Parathyroid adenoma (tissue), 2 donors: ENCODE measurements at regions not wholly inside any gene's neighbourhood (a gene's known extent, or its start where the extent isn't known, plus 50 kb on each side); places are given as distances from the start of the nearest gene placed in this dataset.

Experiments used
- H2AFZ ChIP-seq: fragments of 300-600 bp; sonication (generic); one replicate; pipeline ENCODE4 v1.7.0; 2017; ENCODE audit warnings: antibody characterized with exemption, mild to moderate bottlenecking
- H3K27ac ChIP-seq: fragments of 300-600 bp; sonication (generic); one replicate; pipeline ENCODE4 v1.7.0; 2017
- H3K27me3 ChIP-seq: fragments of 300-600 bp; sonication (generic); one replicate; pipeline ENCODE4 v1.7.0; 2017; ENCODE audit warnings: low read length; ENCODE audit not compliant: control insufficient read depth, insufficient read depth
- H3K36me3 ChIP-seq: fragments of 300-600 bp; sonication (generic); one replicate; pipeline ENCODE4 v1.7.0; 2017; ENCODE audit warnings: low read length; ENCODE audit not compliant: control insufficient read depth, insufficient read depth
- H3K4me1 ChIP-seq: fragments of 300-600 bp; sonication (generic); one replicate; pipeline ENCODE4 v1.7.0; 2017; ENCODE audit warnings: control low read depth
- H3K4me2 ChIP-seq: fragments of 300-600 bp; sonication (generic); one replicate; pipeline ENCODE4 v1.7.0; 2017; ENCODE audit warnings: low read length
- H3K4me3 ChIP-seq: fragments of 300-600 bp; sonication (generic); one replicate; pipeline ENCODE4 v1.7.0; 2017; ENCODE audit warnings: low read depth, low read length
- H3K79me2 ChIP-seq: fragments of 300-600 bp; sonication (generic); one replicate; pipeline ENCODE4 v1.7.0; 2017; ENCODE audit warnings: control low read depth
- H3K9ac ChIP-seq: fragments of 300-600 bp; sonication (generic); one replicate; pipeline ENCODE4 v1.7.0; 2017; ENCODE audit warnings: mild to moderate bottlenecking
- H3K9me3 ChIP-seq: fragments of 300-600 bp; sonication (generic); one replicate; pipeline ENCODE4 v1.7.0; 2017; ENCODE audit warnings: low read length; ENCODE audit not compliant: control insufficient read depth
- TF ChIP-seq, protein P1 (sequence below): fragments of 300-600 bp; sonication (generic); IDR thresholded peaks from one replicate; pipeline ENCODE4 v1.7.0; 2017; ENCODE audit warnings: antibody characterized with exemption, mild to moderate bottlenecking
- donor health status: primary hyperparathyroidism.

- H3K27me3 ChIP-seq = no peaks in the 10 kb centered on the region
- no peak overlapping the region for H3K4me2 ChIP-seq
- H3K9me3 ChIP-seq = no peaks in the 10 kb centered on the region
- H3K27ac ChIP-seq = no peak overlapping the region
- H2AFZ ChIP-seq = no peak overlapping the region
- H3K79me2 ChIP-seq = no peaks in the 10 kb centered on the region
- TF ChIP-seq, protein P1, sequence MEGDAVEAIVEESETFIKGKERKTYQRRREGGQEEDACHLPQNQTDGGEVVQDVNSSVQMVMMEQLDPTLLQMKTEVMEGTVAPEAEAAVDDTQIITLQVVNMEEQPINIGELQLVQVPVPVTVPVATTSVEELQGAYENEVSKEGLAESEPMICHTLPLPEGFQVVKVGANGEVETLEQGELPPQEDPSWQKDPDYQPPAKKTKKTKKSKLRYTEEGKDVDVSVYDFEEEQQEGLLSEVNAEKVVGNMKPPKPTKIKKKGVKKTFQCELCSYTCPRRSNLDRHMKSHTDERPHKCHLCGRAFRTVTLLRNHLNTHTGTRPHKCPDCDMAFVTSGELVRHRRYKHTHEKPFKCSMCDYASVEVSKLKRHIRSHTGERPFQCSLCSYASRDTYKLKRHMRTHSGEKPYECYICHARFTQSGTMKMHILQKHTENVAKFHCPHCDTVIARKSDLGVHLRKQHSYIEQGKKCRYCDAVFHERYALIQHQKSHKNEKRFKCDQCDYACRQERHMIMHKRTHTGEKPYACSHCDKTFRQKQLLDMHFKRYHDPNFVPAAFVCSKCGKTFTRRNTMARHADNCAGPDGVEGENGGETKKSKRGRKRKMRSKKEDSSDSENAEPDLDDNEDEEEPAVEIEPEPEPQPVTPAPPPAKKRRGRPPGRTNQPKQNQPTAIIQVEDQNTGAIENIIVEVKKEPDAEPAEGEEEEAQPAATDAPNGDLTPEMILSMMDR = no peak
- H3K36me3 ChIP-seq = no peaks in the 10 kb centered on the region
- no peak overlapping the region for H3K4me3 ChIP-seq
- no peak overlapping the region for H3K9ac ChIP-seq
- peaks cover 8% of the 10 kb centered on the region for H3K4me1 ChIP-seq
Observed at GRCh38 chr3:17945018-17945798, 202.8 kb upstream of the TBC1D5 start.

GRCh38 chr3:17942856-17943255 is 200.4 kb upstream of the TBC1D5 start:
- no peaks in the 10 kb centered on the region for H3K36me3 ChIP-seq
- no peaks in the 10 kb centered on the region for H3K9me3 ChIP-seq
- H2AFZ ChIP-seq = peak overlapping the region; percentile 31
- peak overlapping the region; percentile 8 for H3K4me2 ChIP-seq
- TF ChIP-seq, protein P1 = no peak
- no peaks in the 10 kb centered on the region for H3K27me3 ChIP-seq
- H3K9ac ChIP-seq = no peak overlapping the region
- no peak overlapping the region for H3K4me3 ChIP-seq
- H3K27ac ChIP-seq = no peak overlapping the region
- peaks cover 8% of the 10 kb centered on the region for H3K4me1 ChIP-seq
- no peaks in the 10 kb centered on the region for H3K79me2 ChIP-seq

DNA sequence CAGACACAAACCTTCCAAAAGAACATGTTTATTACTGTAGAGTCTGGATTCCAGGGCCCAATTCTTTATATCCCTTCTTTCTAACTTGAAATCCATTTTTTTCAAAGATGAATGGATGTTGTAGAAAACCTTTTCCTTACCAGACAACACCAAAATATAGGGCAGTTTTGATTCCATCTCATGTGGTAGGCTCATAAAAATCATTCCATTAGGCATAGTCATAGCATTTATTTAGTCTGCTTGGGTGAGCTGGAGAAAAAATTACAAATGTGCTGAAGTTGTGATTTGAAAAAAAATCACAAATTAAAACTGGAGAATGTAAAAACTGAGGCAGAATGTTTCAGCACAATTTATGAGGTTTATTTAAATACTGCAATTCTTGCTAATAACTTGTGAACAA is 199.3 kb upstream of the TBC1D5 start:
- H3K36me3 ChIP-seq = no peaks in the 10 kb centered on the region
- no peak overlapping the region for H3K4me3 ChIP-seq
- no peak overlapping the region for H2AFZ ChIP-seq
- peaks cover 8% of the 10 kb centered on the region for H3K4me1 ChIP-seq
- TF ChIP-seq, protein P1 = no peak
- no peaks in the 10 kb centered on the region for H3K27me3 ChIP-seq
- no peak overlapping the region for H3K4me2 ChIP-seq
- H3K9ac ChIP-seq = no peak overlapping the region
- no peaks in the 10 kb centered on the region for H3K9me3 ChIP-seq
- H3K27ac ChIP-seq = no peak overlapping the region
- H3K79me2 ChIP-seq = no peaks in the 10 kb centered on the region

DNA sequence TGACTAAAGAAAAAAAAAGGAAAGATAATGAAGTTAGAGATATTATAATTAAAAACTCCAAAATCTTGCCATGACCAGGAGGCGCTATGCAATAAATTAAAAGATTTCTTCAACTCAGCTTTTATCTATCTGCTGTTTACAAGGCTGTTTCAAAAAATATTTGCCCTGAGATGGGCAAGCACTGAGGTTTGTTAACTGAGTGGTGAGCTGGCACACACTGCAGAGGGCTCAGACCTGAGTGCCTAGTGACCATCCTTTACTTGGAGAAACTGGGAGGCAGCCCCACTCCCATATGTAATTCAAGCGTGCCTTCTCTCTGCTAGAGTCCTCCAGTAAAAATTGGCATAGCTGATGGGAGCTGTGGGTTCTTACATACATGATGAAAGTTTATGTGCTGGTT is 198.7 kb upstream of the TBC1D5 start:
- Histone ChIP-seq H3K4me3 (no peak overlapping the region), H2AFZ (no peak overlapping the region), H3K4me1 (peaks cover 8% of the 10 kb centered on the region), H3K79me2 (no peaks in the 10 kb centered on the region), H3K9ac (no peak overlapping the region), H3K27me3 (no peaks in the 10 kb centered on the region), H3K9me3 (no peaks in the 10 kb centered on the region), H3K4me2 (no peak overlapping the region), H3K36me3 (no peaks in the 10 kb centered on the region), H3K27ac (no peak overlapping the region)
- TF ChIP-seq, protein P1 = no peak

GRCh38 chr3:17939157-17939556 is 196.7 kb upstream of the TBC1D5 start:
- Histone ChIP-seq H3K4me1 (peaks cover 8% of the 10 kb centered on the region), H3K9me3 (no peaks in the 10 kb centered on the region), H3K9ac (no peak overlapping the region), H3K4me3 (no peak overlapping the region), H3K36me3 (no peaks in the 10 kb centered on the region), H3K79me2 (no peaks in the 10 kb centered on the region), H3K4me2 (no peak overlapping the region), H3K27ac (no peak overlapping the region), H2AFZ (no peak overlapping the region), H3K27me3 (no peaks in the 10 kb centered on the region)
- TF ChIP-seq, protein P1 = no peak
